ENCODE measurements at regions not wholly inside any gene's neighbourhood (a gene's known extent, or its start where the extent isn't known, plus 50 kb on each side); places are given as distances from the start of the nearest gene placed in this dataset.

GRCh38 chr2:129823044-129823443 lies 156.4 kb upstream of the RAB6C start:
- no peak for DNase-seq (ENCODE audit: low read depth in 1 of 2, low spot score in 1 of 2)
- Histone ChIP-seq H3K27ac (replicated peaks) (no peak overlapping the region), H3K27me3 (ENCODE audit: insufficient read depth, poor library complexity, severe bottlenecking) (no peaks in the 10 kb centered on the region), H3K4me3 (replicated peaks; ENCODE audit: insufficient read depth, low read length) (no peak overlapping the region)
- no peak for TF ChIP-seq GABPA (IDR thresholded peaks at IDR 0.05; ENCODE audit: low read depth)
- TF ChIP-seq POLR2AphosphoS5 (IDR thresholded peaks at IDR 0.05; ENCODE audit: low read depth) = no peak
- TF ChIP-seq REST (IDR thresholded peaks at IDR 0.05; ENCODE audit: insufficient replicate concordance, low read depth) = no peak
- no peak for TF ChIP-seq SPI1 (IDR thresholded peaks at IDR 0.05; ENCODE audit: borderline replicate concordance, low read depth)
- no peak for TF ChIP-seq CTCF (IDR thresholded peaks at IDR 0.05; ENCODE audit: insufficient read depth, low read length)

- H3K4me3 ChIP-seq (replicated peaks; ENCODE audit: insufficient read depth, low read length) = no peak overlapping the region
Observed at GRCh38 chr2:129827311-129828090, 152.0 kb upstream of the RAB6C start.

More at GRCh38 chr2:129827311-129828090, 152.0 kb upstream of the RAB6C start:
- no peak for DNase-seq (ENCODE audit: low read depth in 1 of 2, low spot score in 1 of 2)
- Histone ChIP-seq H3K27me3 (ENCODE audit: insufficient read depth, poor library complexity, severe bottlenecking) (no peaks in the 10 kb centered on the region), H3K27ac (replicated peaks) (no peak overlapping the region)
- no peak for TF ChIP-seq GABPA (IDR thresholded peaks at IDR 0.05; ENCODE audit: low read depth)
- no peak for TF ChIP-seq REST (IDR thresholded peaks at IDR 0.05; ENCODE audit: insufficient replicate concordance, low read depth)
- no peak for TF ChIP-seq SPI1 (IDR thresholded peaks at IDR 0.05; ENCODE audit: borderline replicate concordance, low read depth)
- no peak for TF ChIP-seq CTCF (IDR thresholded peaks at IDR 0.05; ENCODE audit: insufficient read depth, low read length)
- no peak for TF ChIP-seq POLR2AphosphoS5 (IDR thresholded peaks at IDR 0.05; ENCODE audit: low read depth)

Data from HL-60 (cell line).